Spinal cord (tissue), 1 donor: ENCODE measurements at regions not wholly inside any gene's neighbourhood (a gene's known extent, or its start where the extent isn't known, plus 50 kb on each side); places are given as distances from the start of the nearest gene placed in this dataset. TPM values are rescaled to one million over a fixed set of nuclear protein-coding genes. Genes with fewer than 3 reads are reported as not detected.

Source experiments
- small RNA-seq: library from RNA; depleted of rRNA; stranded (forward); fragments of <200 nt; gene quantifications from one replicate; pipeline ENCODE3, GENCODE V24; 2014; ENCODE audit warnings: low replicate concordance

Small RNA genes lying in the stretch of these regions (small RNA-seq; reads per million reads assigned to genes)
- not detected for gene CYP2C56P
